Ascending aorta (tissue), 2 donors: ENCODE measurements at regions not wholly inside any gene's neighbourhood (a gene's known extent, or its start where the extent isn't known, plus 50 kb on each side); places are given as distances from the start of the nearest gene placed in this dataset.

Experiments used
- DNase-seq, 2 donors: peaks; one replicate each; pipeline ENCODE4 v3.0.0-alpha.2; 2019; ENCODE audit warnings: low spot score in 2 of 2
- H3K27ac ChIP-seq, 2 donors: fragments of 200-600 bp; sonication (generic); one replicate each; pipeline ENCODE4 v1.5.1; 2016 to 2017; ENCODE audit warnings: mild to moderate bottlenecking in 1 of 2
- H3K27me3 ChIP-seq: fragments of 200-600 bp; sonication (generic); one replicate; pipeline ENCODE4 v1.5.1; 2017
- H3K36me3 ChIP-seq, 2 donors: fragments of 200-600 bp; sonication (generic); one replicate each; pipeline ENCODE4 v1.5.1; 2016
- H3K4me1 ChIP-seq, 2 donors: fragments of 200-600 bp; sonication (generic); one replicate each; pipeline ENCODE4 v1.5.1; 2016 to 2017; ENCODE audit warnings: mild to moderate bottlenecking in 1 of 2
- H3K4me3 ChIP-seq, 2 donors: fragments of 200-600 bp; sonication (generic); one replicate each; pipeline ENCODE4 v1.5.1; 2016 to 2017; ENCODE audit warnings: mild to moderate bottlenecking in 1 of 2
- H3K9me3 ChIP-seq, 2 donors: fragments of 200-600 bp; sonication (generic); one replicate each; pipeline ENCODE4 v1.5.1; 2016
- CTCF ChIP-seq, 3 experiments: fragments of 200-600 bp in 2 of 3; fragments of 450-650 bp in 1 of 3; sonication (generic) in 2 of 3; IDR thresholded peaks; one replicate each; pipeline ENCODE4 v1.5.1; 2016 to 2019; ENCODE audit warnings: antibody characterized with exemption in 3 of 3, mild to moderate bottlenecking in 1 of 3, moderate library complexity in 1 of 3
- intact Hi-C: fragments of 100-400 bp; cut with DNase I; formaldehyde crosslinking; loops from one replicate; pipeline ENCODE4 v1.15.1; 2023

DNA sequence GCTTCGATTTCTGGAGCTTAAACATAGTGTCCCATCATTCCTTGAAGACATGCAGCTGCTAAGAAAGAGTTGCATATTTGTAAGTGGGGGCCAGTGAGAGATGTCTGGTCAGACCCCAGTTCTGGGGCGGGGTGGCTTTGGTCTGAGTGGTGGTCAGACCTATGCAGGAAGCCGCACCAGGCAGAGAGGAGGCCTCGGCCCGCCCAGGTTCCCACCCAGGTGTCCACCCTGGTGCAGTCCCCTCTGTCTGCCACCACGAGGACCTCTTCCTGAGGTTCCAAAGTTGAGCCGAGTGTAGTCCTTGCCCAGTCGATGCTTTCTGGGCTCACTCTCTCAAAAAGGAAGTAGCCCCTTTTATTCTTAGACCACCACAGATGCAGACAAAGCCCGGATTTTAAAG, 122.6 kb upstream of the DLG1 start:
- H3K4me1 ChIP-seq = no peaks in the 10 kb centered on the region
- no peaks in the 10 kb centered on the region for H3K27me3 ChIP-seq
- DNase-seq = no peak
- no peak overlapping the region for H3K4me3 ChIP-seq
- intact Hi-C loops = no loop called here
- TF ChIP-seq CTCF (IDR thresholded peaks at IDR 0.05) = no peak
- H3K9me3 ChIP-seq = no peaks in the 10 kb centered on the region
- no peaks in the 10 kb centered on the region for H3K36me3 ChIP-seq
- no peak overlapping the region for H3K27ac ChIP-seq

- Histone ChIP-seq H3K36me3 (no peaks in the 10 kb centered on the region), H3K4me3 (no peak overlapping the region), H3K27ac (no peak overlapping the region), H3K4me1 (no peaks in the 10 kb centered on the region), H3K9me3 (no peaks in the 10 kb centered on the region), H3K27me3 (no peaks in the 10 kb centered on the region)
- intact Hi-C loops = no loop called here
- no peak for DNase-seq
- no peak for TF ChIP-seq CTCF (IDR thresholded peaks at IDR 0.05)
Observed at GRCh38 chr3:197420566-197420965, 122.2 kb upstream of the DLG1 start.

GRCh38 chr3:197420115-197420514, 121.7 kb upstream of the DLG1 start:
- Histone ChIP-seq H3K36me3 (no peaks in the 10 kb centered on the region), H3K27ac (no peak overlapping the region), H3K27me3 (no peaks in the 10 kb centered on the region), H3K9me3 (no peaks in the 10 kb centered on the region), H3K4me1 (no peaks in the 10 kb centered on the region), H3K4me3 (no peak overlapping the region)
- no peak for DNase-seq
- intact Hi-C loops = no loop called here
- TF ChIP-seq CTCF (IDR thresholded peaks at IDR 0.05) = no peak

- no peak overlapping the region for H3K4me3 ChIP-seq
- no peak overlapping the region for H3K27ac ChIP-seq
- TF ChIP-seq CTCF (IDR thresholded peaks at IDR 0.05) = no peak
- intact Hi-C loops = no loop called here
- H3K9me3 ChIP-seq = no peaks in the 10 kb centered on the region
- no peaks in the 10 kb centered on the region for H3K27me3 ChIP-seq
- no peaks in the 10 kb centered on the region for H3K36me3 ChIP-seq
- DNase-seq = no peak
- H3K4me1 ChIP-seq = no peaks in the 10 kb centered on the region
Observed at GRCh38 chr3:197419696-197420095, 121.3 kb upstream of the DLG1 start.

GRCh38 chr3:197417911-197418618, 119.7 kb upstream of the DLG1 start:
- no peak overlapping the region for H3K27ac ChIP-seq
- intact Hi-C loops = no loop called here
- DNase-seq = no peak

More at GRCh38 chr3:197417911-197418618, 119.7 kb upstream of the DLG1 start:
- no peaks in the 10 kb centered on the region for H3K36me3 ChIP-seq
- H3K4me1 ChIP-seq = no peaks in the 10 kb centered on the region
- H3K27me3 ChIP-seq = no peaks in the 10 kb centered on the region
- H3K9me3 ChIP-seq = no peaks in the 10 kb centered on the region
- no peak for TF ChIP-seq CTCF (IDR thresholded peaks at IDR 0.05)
- no peak overlapping the region for H3K4me3 ChIP-seq
